ENCODE measurements at regions not wholly inside any gene's neighbourhood (a gene's known extent, or its start where the extent isn't known, plus 50 kb on each side); places are given as distances from the start of the nearest gene placed in this dataset.

- TF ChIP-seq CTCF (IDR thresholded peaks at IDR 0.05; ENCODE audit: insufficient read depth, low read length, poor library complexity, severe bottlenecking) (no peak), EZH2phosphoT487 (conservative IDR thresholded peaks at IDR 0.05; ENCODE audit: low read length) (no peak)
Observed at GRCh38 chr16:48454051-48454450, 68.8 kb upstream of the SIAH1 start.
